HFFc6 (cell line): ENCODE measurements at regions not wholly inside any gene's neighbourhood (a gene's known extent, or its start where the extent isn't known, plus 50 kb on each side); places are given as distances from the start of the nearest gene placed in this dataset.

ENCODE experiments used
- DNase-seq: peaks from one replicate; pipeline ENCODE4 v3.0.0-alpha.2; 2018
- H3K27ac Mint-ChIP-seq: 2 replicates; pipeline ENCODE4 v1.8.0; 2020; ENCODE audit warnings: mild to moderate bottlenecking, mixed read lengths
- H3K27me3 Mint-ChIP-seq: 2 replicates; pipeline ENCODE4 v1.8.0; 2021; ENCODE audit warnings: mild to moderate bottlenecking, moderate library complexity, mixed read lengths; ENCODE audit not compliant: insufficient read depth
- H3K36me3 Mint-ChIP-seq: 2 replicates; pipeline ENCODE4 v1.8.0; 2021; ENCODE audit warnings: low read depth, mixed read lengths
- H3K4me1 Mint-ChIP-seq: 2 replicates; pipeline ENCODE4 v1.8.0; 2020; ENCODE audit warnings: low read depth, mixed read lengths
- H3K4me3 Mint-ChIP-seq: 2 replicates; pipeline ENCODE4 v1.8.0; 2020; ENCODE audit warnings: mild to moderate bottlenecking, moderate library complexity, mixed read lengths
- H3K9me3 Mint-ChIP-seq: 2 replicates; pipeline ENCODE4 v1.8.0; 2020; ENCODE audit warnings: mild to moderate bottlenecking, mixed read lengths
- TF ChIP-seq, protein P1 (sequence below): fragments of 200-600 bp; sonication (generic); IDR thresholded peaks from 2 replicates; pipeline ENCODE4 v1.5.0; 2021; ENCODE audit warnings: antibody characterized with exemption, mild to moderate bottlenecking

DNA sequence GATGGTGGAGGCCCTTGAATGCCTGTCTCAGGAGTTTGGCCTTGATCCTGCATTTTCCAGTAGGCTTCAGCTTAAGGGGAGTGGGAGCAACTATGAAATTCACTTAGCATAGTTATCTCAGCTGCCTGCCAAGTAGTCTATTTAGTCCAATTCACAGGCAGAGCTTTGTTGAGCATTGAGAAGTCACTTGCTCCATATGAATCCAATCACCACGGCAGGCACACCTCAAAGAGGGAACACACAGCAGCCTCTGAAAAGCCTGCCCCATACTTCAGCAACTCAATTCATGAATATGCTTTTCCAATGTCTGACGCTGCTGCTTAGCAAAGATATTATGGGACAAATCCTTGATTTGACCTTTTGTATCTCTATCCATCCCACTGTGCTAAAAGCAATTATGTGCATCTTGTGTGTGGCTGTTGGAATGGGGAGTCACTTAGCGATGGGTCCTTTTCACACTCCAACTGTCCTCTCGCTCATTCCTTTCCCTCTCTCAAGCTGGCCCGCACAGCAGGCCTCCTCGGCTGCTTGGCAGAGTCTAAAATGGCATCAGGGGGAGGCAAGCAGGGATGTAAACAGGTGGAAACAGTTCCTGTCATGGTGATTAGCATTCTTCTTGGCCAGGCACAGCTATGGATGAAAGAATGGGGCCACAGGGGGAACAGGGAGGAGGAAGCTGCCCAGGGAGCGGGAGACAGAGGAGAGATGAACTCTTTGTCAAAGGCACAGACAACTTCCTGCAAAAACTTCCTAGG is 56.0 kb upstream of the LRPPRC start:
- Mint-ChIP-seq H3K27me3 (peaks cover 29% of the 10 kb centered on the region), H3K4me3 (no peak overlapping the region), H3K4me1 (no peaks in the 10 kb centered on the region), H3K36me3 (peaks cover 4% of the 10 kb centered on the region; the same call in 1 of the 2 replicates), H3K9me3 (no peaks in the 10 kb centered on the region), H3K27ac (no peak overlapping the region)
- TF ChIP-seq, protein P1, sequence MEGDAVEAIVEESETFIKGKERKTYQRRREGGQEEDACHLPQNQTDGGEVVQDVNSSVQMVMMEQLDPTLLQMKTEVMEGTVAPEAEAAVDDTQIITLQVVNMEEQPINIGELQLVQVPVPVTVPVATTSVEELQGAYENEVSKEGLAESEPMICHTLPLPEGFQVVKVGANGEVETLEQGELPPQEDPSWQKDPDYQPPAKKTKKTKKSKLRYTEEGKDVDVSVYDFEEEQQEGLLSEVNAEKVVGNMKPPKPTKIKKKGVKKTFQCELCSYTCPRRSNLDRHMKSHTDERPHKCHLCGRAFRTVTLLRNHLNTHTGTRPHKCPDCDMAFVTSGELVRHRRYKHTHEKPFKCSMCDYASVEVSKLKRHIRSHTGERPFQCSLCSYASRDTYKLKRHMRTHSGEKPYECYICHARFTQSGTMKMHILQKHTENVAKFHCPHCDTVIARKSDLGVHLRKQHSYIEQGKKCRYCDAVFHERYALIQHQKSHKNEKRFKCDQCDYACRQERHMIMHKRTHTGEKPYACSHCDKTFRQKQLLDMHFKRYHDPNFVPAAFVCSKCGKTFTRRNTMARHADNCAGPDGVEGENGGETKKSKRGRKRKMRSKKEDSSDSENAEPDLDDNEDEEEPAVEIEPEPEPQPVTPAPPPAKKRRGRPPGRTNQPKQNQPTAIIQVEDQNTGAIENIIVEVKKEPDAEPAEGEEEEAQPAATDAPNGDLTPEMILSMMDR = no peak
- DNase-seq = no peak

DNA sequence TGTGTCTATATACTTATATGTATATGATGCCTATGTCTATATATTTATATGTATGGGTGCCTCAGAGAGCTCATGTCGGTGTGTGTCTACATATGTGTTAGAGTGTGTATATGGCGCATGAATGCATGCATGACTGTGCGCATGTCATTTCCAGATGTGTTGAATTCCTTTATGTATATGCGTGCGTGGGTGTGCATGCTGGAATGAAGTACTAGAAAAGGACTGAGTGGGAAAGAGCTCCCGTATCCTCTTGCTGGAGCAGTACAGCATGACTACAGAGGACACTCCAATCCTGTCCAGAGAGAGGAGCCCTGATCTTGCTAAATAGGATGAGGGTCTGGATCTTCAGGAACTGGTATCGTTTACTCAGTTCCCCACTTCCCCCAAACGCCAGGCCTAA is 56.8 kb upstream of the LRPPRC start:
- peaks cover 3% of the 10 kb centered on the region; the same call in 1 of the 2 replicates for H3K36me3 Mint-ChIP-seq
- H3K9me3 Mint-ChIP-seq = no peaks in the 10 kb centered on the region
- TF ChIP-seq, protein P1 = no peak
- H3K4me1 Mint-ChIP-seq = no peaks in the 10 kb centered on the region
- H3K27me3 Mint-ChIP-seq = peaks cover 27% of the 10 kb centered on the region
- H3K4me3 Mint-ChIP-seq = no peak overlapping the region
- no peak for DNase-seq
- no peak overlapping the region for H3K27ac Mint-ChIP-seq

DNA sequence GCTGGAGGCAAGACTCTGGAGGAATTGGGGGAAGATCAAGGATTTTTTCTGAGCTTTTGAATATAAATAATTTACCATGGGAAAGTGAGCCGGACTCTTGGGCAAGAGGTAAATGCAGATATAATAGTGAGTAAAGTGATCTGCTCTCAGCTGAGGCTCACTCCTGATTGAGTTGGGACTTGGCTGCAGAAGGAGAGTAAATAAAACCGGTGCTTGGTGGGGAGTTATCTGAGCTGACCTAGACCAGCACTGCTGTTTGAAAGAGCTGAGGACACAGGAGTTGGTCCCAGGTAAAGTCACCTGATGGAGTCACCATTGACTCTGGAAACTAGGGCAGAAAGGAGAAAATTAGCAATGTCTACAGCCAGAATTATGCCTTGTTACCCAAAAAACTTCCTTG is 57.3 kb upstream of the LRPPRC start:
- TF ChIP-seq, protein P1 = no peak
- DNase-seq = no peak
- no peak overlapping the region for H3K27ac Mint-ChIP-seq
- no peak overlapping the region for H3K4me3 Mint-ChIP-seq
- H3K27me3 Mint-ChIP-seq = peaks cover 29% of the 10 kb centered on the region
- no peaks in the 10 kb centered on the region for H3K9me3 Mint-ChIP-seq
- H3K4me1 Mint-ChIP-seq = no peaks in the 10 kb centered on the region
- H3K36me3 Mint-ChIP-seq = no peaks in the 10 kb centered on the region

DNA sequence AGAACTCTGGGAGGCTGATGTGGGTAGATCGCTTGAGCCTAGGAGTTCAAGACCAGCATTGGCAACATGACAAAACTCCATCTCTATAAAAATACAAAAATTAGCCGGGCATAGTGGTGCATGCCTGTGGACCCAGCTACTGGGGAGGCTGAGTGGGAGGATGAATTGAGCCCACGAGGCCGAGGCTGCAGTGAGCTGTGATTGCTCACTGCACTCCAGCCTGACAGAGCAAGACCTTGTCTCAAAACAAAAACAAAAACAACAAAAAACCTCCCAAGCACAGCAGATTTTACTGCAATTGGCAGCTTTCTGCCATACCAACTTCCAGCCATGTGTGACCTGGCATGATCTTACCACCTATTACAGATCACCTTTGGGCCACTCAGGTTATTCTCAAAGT is 57.7 kb upstream of the LRPPRC start:
- no peaks in the 10 kb centered on the region for H3K9me3 Mint-ChIP-seq
- TF ChIP-seq, protein P1 = no peak
- peaks cover 30% of the 10 kb centered on the region for H3K27me3 Mint-ChIP-seq
- H3K27ac Mint-ChIP-seq = no peak overlapping the region
- DNase-seq = no peak
- H3K4me3 Mint-ChIP-seq = no peak overlapping the region
- H3K36me3 Mint-ChIP-seq = no peaks in the 10 kb centered on the region
- H3K4me1 Mint-ChIP-seq = no peaks in the 10 kb centered on the region

DNA sequence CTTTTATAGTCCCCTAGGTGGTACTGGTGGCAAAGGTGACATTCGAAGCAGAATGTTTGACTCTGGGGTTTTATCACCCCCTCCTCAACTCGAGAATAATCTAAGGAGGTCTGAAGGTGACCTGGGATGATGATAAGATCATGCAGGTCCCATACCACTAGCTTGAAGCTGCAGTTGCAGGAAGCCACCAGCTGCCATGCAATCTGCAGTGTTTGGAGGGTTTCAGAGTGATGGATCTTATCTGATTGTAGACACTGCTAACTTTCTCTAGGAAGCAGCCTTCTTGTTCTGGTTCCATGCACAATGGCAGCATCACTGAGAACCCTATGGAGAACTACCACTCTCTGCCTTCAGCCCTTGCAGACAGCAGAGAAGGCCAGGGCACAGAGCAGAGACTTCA is 59.4 kb upstream of the LRPPRC start:
- TF ChIP-seq, protein P1 = no peak; the same call in 1 of the 2 replicates
- Mint-ChIP-seq H3K4me3 (no peak overlapping the region), H3K4me1 (no peaks in the 10 kb centered on the region), H3K36me3 (no peaks in the 10 kb centered on the region), H3K9me3 (no peaks in the 10 kb centered on the region), H3K27ac (no peak overlapping the region), H3K27me3 (peaks cover 32% of the 10 kb centered on the region)
- DNase-seq = no peak
